ENCODE measurements at regions not wholly inside any gene's neighbourhood (a gene's known extent, or its start where the extent isn't known, plus 50 kb on each side); places are given as distances from the start of the nearest gene placed in this dataset.

DNA sequence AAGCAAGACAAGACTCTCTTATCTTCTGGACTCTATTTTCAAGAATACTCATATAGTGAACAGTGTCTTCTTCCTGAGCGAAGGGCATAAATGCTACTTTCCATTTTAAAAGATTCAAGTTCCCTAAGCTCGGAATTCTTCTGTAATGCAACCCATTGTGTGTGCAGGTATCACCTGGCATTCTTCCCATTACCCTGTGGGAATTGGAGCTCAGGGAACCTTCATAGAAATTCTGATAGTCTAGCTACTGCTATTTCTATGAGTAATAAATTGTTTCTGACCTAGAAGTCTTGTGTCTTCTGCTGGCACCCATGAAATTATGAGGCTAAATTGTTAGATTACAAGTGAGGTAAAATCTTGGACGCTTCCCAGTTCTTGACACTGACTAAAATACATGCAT is 324.1 kb upstream of the DIPK2B start:
- no peak for TF ChIP-seq CTCF (IDR thresholded peaks at IDR 0.05)
- Mint-ChIP-seq H3K9me3 (peaks cover 19% of the 10 kb centered on the region), H3K4me1 (peaks cover 5% of the 10 kb centered on the region), H3K36me3 (ENCODE audit: low read depth) (no peaks in the 10 kb centered on the region), H3K27ac (no peak overlapping the region), H3K27me3 (ENCODE audit: low read depth, poor library complexity) (no peaks in the 10 kb centered on the region), H3K4me3 (no peak overlapping the region)
- no peak for DNase-seq

- H3K4me3 Mint-ChIP-seq = no peak overlapping the region
- no peaks in the 10 kb centered on the region for H3K27me3 Mint-ChIP-seq (ENCODE audit: low read depth, poor library complexity)
- DNase-seq = no peak
- no peak overlapping the region for H3K27ac Mint-ChIP-seq
- peaks cover 5% of the 10 kb centered on the region for H3K4me1 Mint-ChIP-seq
- TF ChIP-seq CTCF (IDR thresholded peaks at IDR 0.05) = no peak
- H3K36me3 Mint-ChIP-seq (ENCODE audit: low read depth) = no peaks in the 10 kb centered on the region
- H3K9me3 Mint-ChIP-seq = peaks cover 21% of the 10 kb centered on the region
Measured at GRCh38 chrX:45524296-45524695, 323.6 kb upstream of the DIPK2B start.

GRCh38 chrX:45518552-45518951 is 317.9 kb upstream of the DIPK2B start:
- TF ChIP-seq CTCF (IDR thresholded peaks at IDR 0.05) = no peak
- DNase-seq = no peak
- Mint-ChIP-seq H3K9me3 (peaks cover 14% of the 10 kb centered on the region), H3K4me1 (peaks cover 24% of the 10 kb centered on the region), H3K36me3 (ENCODE audit: low read depth) (no peaks in the 10 kb centered on the region), H3K27me3 (ENCODE audit: low read depth, poor library complexity) (no peaks in the 10 kb centered on the region), H3K4me3 (no peak overlapping the region), H3K27ac (no peak overlapping the region)

GRCh38 chrX:45517090-45517973 is 316.7 kb upstream of the DIPK2B start:
- H3K4me3 Mint-ChIP-seq = no peak overlapping the region
- H3K36me3 Mint-ChIP-seq (ENCODE audit: low read depth) = no peaks in the 10 kb centered on the region
- no peak for DNase-seq
- peaks cover 35% of the 10 kb centered on the region for H3K4me1 Mint-ChIP-seq
- peaks cover 18% of the 10 kb centered on the region for H3K9me3 Mint-ChIP-seq
- no peak for TF ChIP-seq CTCF (IDR thresholded peaks at IDR 0.05)
- peak overlapping the region; percentile 3 for H3K27ac Mint-ChIP-seq
- no peaks in the 10 kb centered on the region for H3K27me3 Mint-ChIP-seq (ENCODE audit: low read depth, poor library complexity)

GRCh38 chrX:45515262-45516215 is 314.9 kb upstream of the DIPK2B start:
- H3K36me3 Mint-ChIP-seq (ENCODE audit: low read depth) = no peaks in the 10 kb centered on the region
- H3K27ac Mint-ChIP-seq = no peak overlapping the region
- peaks cover 17% of the 10 kb centered on the region for H3K9me3 Mint-ChIP-seq
- H3K4me1 Mint-ChIP-seq = peaks cover 35% of the 10 kb centered on the region
- H3K27me3 Mint-ChIP-seq (ENCODE audit: low read depth, poor library complexity) = no peaks in the 10 kb centered on the region
- H3K4me3 Mint-ChIP-seq = no peak overlapping the region
- DNase-seq = no peak
- peak; percentile 39 for TF ChIP-seq CTCF (IDR thresholded peaks at IDR 0.05)
